HEK293T (cell line): ENCODE measurements at regions not wholly inside any gene's neighbourhood (a gene's known extent, or its start where the extent isn't known, plus 50 kb on each side); places are given as distances from the start of the nearest gene placed in this dataset.

ENCODE experiments used
- CTBP1 ChIP-seq: fragments of 450-650 bp; IDR thresholded peaks from 2 replicates; pipeline ENCODE4 v1.6.1; 2016; ENCODE audit warnings: borderline replicate concordance
- SP1 ChIP-seq: fragments of 450-650 bp; IDR thresholded peaks from 2 replicates; pipeline ENCODE4 v1.6.1; 2017
- TARDBP ChIP-seq: fragments of 450-650 bp; IDR thresholded peaks from 2 replicates; pipeline ENCODE4 v1.6.1; 2016

DNA sequence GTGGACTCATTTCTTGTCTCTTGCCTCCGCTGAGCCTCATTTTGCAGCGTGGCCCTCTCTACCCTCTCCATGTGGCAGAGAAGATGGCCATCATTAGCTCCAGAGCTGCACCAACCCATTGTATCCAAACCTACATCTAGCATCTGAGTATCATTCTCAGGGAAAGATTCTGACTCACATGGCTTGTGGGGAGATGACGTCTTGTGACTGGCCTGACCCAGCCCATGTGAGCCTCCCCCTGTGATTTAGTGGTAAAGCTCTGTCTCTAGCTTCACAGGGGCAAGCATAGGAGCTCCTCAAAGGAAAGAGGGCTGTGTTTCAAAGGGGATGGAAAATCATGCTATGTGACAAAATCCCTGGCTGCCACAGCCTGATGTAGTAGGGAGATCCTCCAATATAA, 87.4 kb upstream of the RBMS1 start:
- TF ChIP-seq CTBP1 (no peak), SP1 (no peak), TARDBP (no peak)
